ENCODE measurements at regions not wholly inside any gene's neighbourhood (a gene's known extent, or its start where the extent isn't known, plus 50 kb on each side); places are given as distances from the start of the nearest gene placed in this dataset.

DNA sequence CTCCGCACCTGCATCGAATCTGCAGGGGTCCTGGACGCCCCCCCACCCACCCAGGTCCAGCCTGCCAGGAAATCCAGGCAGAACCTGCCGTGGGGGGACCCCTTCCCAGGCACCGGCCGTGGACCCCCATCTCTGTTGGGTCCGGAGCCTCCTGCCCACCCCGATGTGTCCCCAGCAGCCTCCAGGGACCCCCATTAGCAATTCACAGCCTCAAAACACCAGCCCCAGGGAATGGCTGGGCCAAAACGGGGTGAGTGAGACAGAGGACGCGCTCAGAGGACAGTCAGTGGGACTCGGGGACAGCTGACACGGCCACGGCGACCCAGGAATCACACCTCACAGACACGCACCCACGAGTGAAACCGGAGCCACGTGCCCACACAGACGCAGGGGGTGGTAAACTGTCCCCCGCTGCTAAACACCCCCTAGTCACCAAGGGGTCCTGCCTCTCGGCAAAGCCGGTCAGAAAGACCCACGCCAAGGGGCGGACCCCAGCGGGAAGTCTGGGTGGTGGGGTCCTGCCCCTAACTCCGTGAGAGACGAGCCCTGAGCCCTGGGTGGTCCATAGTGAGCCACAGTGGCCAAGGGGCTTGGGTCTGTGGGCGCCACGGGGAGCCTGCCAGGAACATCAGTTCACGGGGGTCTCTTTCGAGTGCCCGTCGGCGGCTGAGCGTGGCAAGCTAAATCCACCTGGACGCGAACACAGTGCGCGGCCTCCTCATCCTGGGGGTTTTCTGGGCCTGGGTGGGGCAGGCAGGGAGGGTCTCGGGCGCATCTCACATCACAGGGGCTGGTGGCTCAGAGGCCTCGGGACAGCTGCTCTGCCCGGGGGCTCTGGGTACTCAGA, 126.5 kb upstream of the NKX1-1 start:
- TF ChIP-seq, protein P1, sequence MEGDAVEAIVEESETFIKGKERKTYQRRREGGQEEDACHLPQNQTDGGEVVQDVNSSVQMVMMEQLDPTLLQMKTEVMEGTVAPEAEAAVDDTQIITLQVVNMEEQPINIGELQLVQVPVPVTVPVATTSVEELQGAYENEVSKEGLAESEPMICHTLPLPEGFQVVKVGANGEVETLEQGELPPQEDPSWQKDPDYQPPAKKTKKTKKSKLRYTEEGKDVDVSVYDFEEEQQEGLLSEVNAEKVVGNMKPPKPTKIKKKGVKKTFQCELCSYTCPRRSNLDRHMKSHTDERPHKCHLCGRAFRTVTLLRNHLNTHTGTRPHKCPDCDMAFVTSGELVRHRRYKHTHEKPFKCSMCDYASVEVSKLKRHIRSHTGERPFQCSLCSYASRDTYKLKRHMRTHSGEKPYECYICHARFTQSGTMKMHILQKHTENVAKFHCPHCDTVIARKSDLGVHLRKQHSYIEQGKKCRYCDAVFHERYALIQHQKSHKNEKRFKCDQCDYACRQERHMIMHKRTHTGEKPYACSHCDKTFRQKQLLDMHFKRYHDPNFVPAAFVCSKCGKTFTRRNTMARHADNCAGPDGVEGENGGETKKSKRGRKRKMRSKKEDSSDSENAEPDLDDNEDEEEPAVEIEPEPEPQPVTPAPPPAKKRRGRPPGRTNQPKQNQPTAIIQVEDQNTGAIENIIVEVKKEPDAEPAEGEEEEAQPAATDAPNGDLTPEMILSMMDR (conservative IDR thresholded peaks at IDR 0.05; ENCODE audit: low read depth, low read length): no peak
- no peak for TF ChIP-seq EZH2 (IDR thresholded peaks at IDR 0.05; ENCODE audit: low read length, unreplicated experiment)

Measured in PC-3 (cell line).